Mesothelial cell of epicardium (in vitro differentiated cells): ENCODE measurements at regions not wholly inside any gene's neighbourhood (a gene's known extent, or its start where the extent isn't known, plus 50 kb on each side); places are given as distances from the start of the nearest gene placed in this dataset.

Experiments
- DNase-seq, 2 experiments: peaks; one replicate each; pipeline ENCODE4 v3.0.0; 2021; ENCODE audit warnings: low spot score in 2 of 2; ENCODE audit not compliant: unreplicated experiment in 2 of 2
- H3K27ac Mint-ChIP-seq: 2 replicates; pipeline ENCODE4 v1.8.0; 2021; ENCODE audit warnings: mixed read lengths
- H3K27me3 Mint-ChIP-seq: 2 replicates; pipeline ENCODE4 v1.8.0; 2021; ENCODE audit warnings: low read depth, mixed read lengths
- H3K36me3 Mint-ChIP-seq: 2 replicates; pipeline ENCODE4 v1.8.0; 2021; ENCODE audit warnings: mixed read lengths
- H3K4me1 Mint-ChIP-seq: 2 replicates; pipeline ENCODE4 v1.8.0; 2021; ENCODE audit warnings: mixed read lengths
- H3K4me3 Mint-ChIP-seq: 2 replicates; pipeline ENCODE4 v1.8.0; 2021; ENCODE audit warnings: mild to moderate bottlenecking, moderate library complexity, mixed read lengths
- H3K9me3 Mint-ChIP-seq: 2 replicates; pipeline ENCODE4 v1.8.0; 2021; ENCODE audit warnings: mixed read lengths
- CTCF ChIP-seq: fragments of 200-600 bp; sonication (generic); IDR thresholded peaks from one replicate; pipeline ENCODE4 v1.5.0; 2021; ENCODE audit warnings: antibody characterized with exemption; ENCODE audit not compliant: unreplicated experiment

GRCh38 chr1:55839626-55840025 lies 624.5 kb upstream of the USP24 start:
- Mint-ChIP-seq H3K36me3 (no peaks in the 10 kb centered on the region), H3K4me1 (peaks cover 4% of the 10 kb centered on the region), H3K9me3 (peaks cover 19% of the 10 kb centered on the region), H3K27me3 (no peaks in the 10 kb centered on the region), H3K27ac (no peak overlapping the region), H3K4me3 (no peak overlapping the region)
- no peak for DNase-seq
- no peak for TF ChIP-seq CTCF

- TF ChIP-seq CTCF, result no peak
- Mint-ChIP-seq H3K4me1 (peaks cover 7% of the 10 kb centered on the region), H3K9me3 (peaks cover 19% of the 10 kb centered on the region), H3K4me3 (no peak overlapping the region), H3K27ac (no peak overlapping the region), H3K27me3 (no peaks in the 10 kb centered on the region), H3K36me3 (no peaks in the 10 kb centered on the region)
- DNase-seq, result no peak
These were observed 624.1 kb upstream of the USP24 start for GRCh38 chr1:55839221-55839620.

- H3K27me3 Mint-ChIP-seq, result no peaks in the 10 kb centered on the region
- no peak overlapping the region for H3K27ac Mint-ChIP-seq
- H3K9me3 Mint-ChIP-seq, result peaks cover 19% of the 10 kb centered on the region
- no peak for TF ChIP-seq CTCF
- no peaks in the 10 kb centered on the region for H3K36me3 Mint-ChIP-seq
- DNase-seq, result no peak
- H3K4me1 Mint-ChIP-seq, result peaks cover 17% of the 10 kb centered on the region
- H3K4me3 Mint-ChIP-seq, result no peak overlapping the region
These were observed 620.9 kb upstream of the USP24 start for GRCh38 chr1:55836086-55836485.

- Mint-ChIP-seq H3K9me3 (peaks cover 24% of the 10 kb centered on the region), H3K27ac (peak overlapping the region; percentile 28), H3K4me1 (peaks cover 19% of the 10 kb centered on the region), H3K36me3 (no peaks in the 10 kb centered on the region), H3K27me3 (no peaks in the 10 kb centered on the region), H3K4me3 (no peak overlapping the region)
- no peak for TF ChIP-seq CTCF
- no peak for DNase-seq
These were observed 618.4 kb upstream of the USP24 start for GRCh38 chr1:55833529-55834091.

GRCh38 chr1:55831759-55832158 lies 616.6 kb upstream of the USP24 start:
- H3K9me3 Mint-ChIP-seq, result peaks cover 18% of the 10 kb centered on the region
- H3K4me3 Mint-ChIP-seq, result no peak overlapping the region
- H3K27ac Mint-ChIP-seq, result no peak overlapping the region
- peaks cover 32% of the 10 kb centered on the region for H3K4me1 Mint-ChIP-seq
- no peak for TF ChIP-seq CTCF
- no peaks in the 10 kb centered on the region for H3K27me3 Mint-ChIP-seq
- H3K36me3 Mint-ChIP-seq, result no peaks in the 10 kb centered on the region
- no peak for DNase-seq

- Mint-ChIP-seq H3K4me3 (no peak overlapping the region), H3K27ac (peak overlapping the region; percentile 64), H3K4me1 (peaks cover 47% of the 10 kb centered on the region), H3K36me3 (no peaks in the 10 kb centered on the region), H3K27me3 (no peaks in the 10 kb centered on the region), H3K9me3 (peaks cover 10% of the 10 kb centered on the region)
- DNase-seq, result no peak
- TF ChIP-seq CTCF, result no peak
These were observed 612.9 kb upstream of the USP24 start for GRCh38 chr1:55828044-55828443.
